Keratinocyte (primary cell): ENCODE measurements at regions not wholly inside any gene's neighbourhood (a gene's known extent, or its start where the extent isn't known, plus 50 kb on each side); places are given as distances from the start of the nearest gene placed in this dataset.
"Not testable (repeated sequence)": the region's sequence is repeated elsewhere in the genome, so short reads cannot be mapped to it uniquely, and the experiment has no call there.

Source experiments
- DNase-seq: peaks from one replicate; pipeline ENCODE4 v3.0.0-alpha.2; 2011; ENCODE audit warnings: low read depth, missing footprints, low spot score
- FAIRE-seq: peaks from 2 replicates; lab custom pipeline; 2011; peaks lifted over from hg19 to GRCh38; lab: Jason Lieb, UNC
- H2AFZ ChIP-seq: 2 replicates; pipeline ENCODE4 v1.6.0; 2012; ENCODE audit warnings: low read length, control low read depth, inconsistent platforms; ENCODE audit not compliant: control insufficient read depth
- H3K27ac ChIP-seq: 2 replicates; pipeline ENCODE4 v1.5.1; 2011; ENCODE audit warnings: low read length; ENCODE audit not compliant: control insufficient read depth, insufficient read depth
- H3K27me3 ChIP-seq: 3 replicates; pipeline ENCODE4 v1.6.0; 2011; ENCODE audit warnings: low read length; ENCODE audit not compliant: control insufficient read depth, insufficient read depth; ENCODE audit errors: extremely low read depth
- H3K36me3 ChIP-seq, 2 experiments: 2 replicates in 1 of 2; 3 replicates in 1 of 2; pipeline ENCODE4 v1.5.1; 2011; ENCODE audit warnings: low read length in 2 of 2, mild to moderate bottlenecking in 1 of 2; ENCODE audit not compliant: control insufficient read depth in 2 of 2, insufficient read depth in 2 of 2; ENCODE audit errors: extremely low read depth in 1 of 2
- H3K4me1 ChIP-seq: 3 replicates; pipeline ENCODE4 v1.5.1; 2011; ENCODE audit warnings: low read length; ENCODE audit not compliant: control insufficient read depth, insufficient read depth; ENCODE audit errors: extremely low read depth
- H3K4me2 ChIP-seq: 3 replicates; pipeline ENCODE4 v1.6.0; 2011; ENCODE audit warnings: low read depth, low read length; ENCODE audit not compliant: control insufficient read depth, insufficient read depth; ENCODE audit errors: extremely low read depth
- H3K4me3 ChIP-seq, 3 experiments: fragments of 200-600 bp in 1 of 3; sonication (generic) in 1 of 3; 2 replicates in 2 of 3; 3 replicates in 1 of 3; pipeline ENCODE4 v1.5.1; 2011 to 2016; ENCODE audit warnings: low read length in 3 of 3, mild to moderate bottlenecking in 3 of 3, control low read depth in 2 of 3, inconsistent platforms in 1 of 3, low read depth in 1 of 3, mixed read lengths in 1 of 3, mixed run types in 1 of 3, moderate library complexity in 1 of 3; ENCODE audit not compliant: control insufficient read depth in 2 of 3, insufficient read depth in 2 of 3; ENCODE audit errors: extremely low read depth in 1 of 3
- H3K79me2 ChIP-seq: 2 replicates; pipeline ENCODE4 v1.6.0; 2012; ENCODE audit warnings: low read length; ENCODE audit not compliant: control insufficient read depth, insufficient read depth
- H3K9ac ChIP-seq: 3 replicates; pipeline ENCODE4 v1.6.0; 2011; ENCODE audit warnings: low read length; ENCODE audit not compliant: control insufficient read depth, insufficient read depth; ENCODE audit errors: extremely low read depth
- H3K9me1 ChIP-seq: 3 replicates; pipeline ENCODE4 v1.6.0; 2011; ENCODE audit warnings: low read length; ENCODE audit not compliant: control insufficient read depth, insufficient read depth; ENCODE audit errors: extremely low read depth
- H3K9me3 ChIP-seq: 2 replicates; pipeline ENCODE4 v1.5.1; 2012; ENCODE audit warnings: low read depth, low read length; ENCODE audit not compliant: control insufficient read depth
- H4K20me1 ChIP-seq: 3 replicates; pipeline ENCODE4 v1.6.0; 2011; ENCODE audit warnings: low read length; ENCODE audit not compliant: control insufficient read depth, insufficient read depth; ENCODE audit errors: extremely low read depth
- CTCF ChIP-seq, 3 experiments: IDR thresholded peaks in 1 of 3; conservative IDR thresholded peaks in 1 of 3; optimal IDR thresholded peaks in 1 of 3; 2 replicates in 2 of 3; 3 replicates in 1 of 3; pipeline versions ENCODE3 to v1.5.1; 2011; ENCODE audit warnings: low read length in 3 of 3, mild to moderate bottlenecking in 3 of 3, moderate library complexity in 2 of 3, control low read depth in 1 of 3, inconsistent platforms in 1 of 3; ENCODE audit not compliant: insufficient read depth in 2 of 3; ENCODE audit errors: extremely low read depth in 1 of 3
- EZH2 ChIP-seq: IDR thresholded peaks from one replicate; pipeline ENCODE4 v1.6.1; 2012; ENCODE audit warnings: inconsistent platforms, mild to moderate bottlenecking, low read length, moderate library complexity
- dilution Hi-C: fragments of 300-500 bp; cut with MboI; formaldehyde crosslinking; loops from one replicate; pipeline ENCODE4 v1.7.0; 2020; ENCODE audit warnings: low sequenced_read_pairs; ENCODE audit not compliant: extremely low pct_ligation_motif_present

DNA sequence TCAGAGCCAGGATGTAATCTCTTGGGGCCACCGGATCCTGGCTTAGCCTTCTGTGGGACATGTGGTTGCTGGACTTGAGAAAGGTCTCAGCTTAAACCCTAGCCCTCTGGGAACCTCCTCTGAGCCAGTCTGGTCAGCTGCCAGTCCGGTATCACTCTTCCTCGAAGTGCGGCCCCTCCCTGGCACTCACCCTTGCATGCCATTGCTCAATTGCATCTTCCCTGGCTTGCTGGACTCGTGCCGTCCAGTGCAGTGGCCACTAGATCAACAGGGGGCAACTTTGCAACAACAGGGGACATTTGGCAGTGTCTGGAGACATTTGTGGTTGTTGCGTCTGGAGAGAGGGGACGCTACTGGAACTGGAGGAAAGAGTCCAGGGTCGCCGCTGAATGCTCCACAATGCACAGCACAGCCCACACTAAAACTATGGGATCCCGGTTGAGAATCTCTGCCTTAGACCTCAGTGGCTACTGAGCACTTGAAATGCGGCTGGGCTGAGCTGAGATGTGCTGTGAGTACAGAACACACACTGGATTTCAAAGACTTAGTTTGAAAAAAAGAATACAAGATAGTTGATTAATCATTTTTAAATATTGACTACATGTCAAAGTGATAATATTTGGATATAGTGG lies 152.1 kb downstream of the TFAP2C start:
- FAIRE-seq (no peak), DNase-seq (no peak)
- no peaks in the 10 kb centered on the region for H3K79me2 ChIP-seq
- H3K36me3 ChIP-seq: no peaks in the 10 kb centered on the region
- no peak overlapping the region for H2AFZ ChIP-seq
- no peak overlapping the region for H3K4me2 ChIP-seq
- no peaks in the 10 kb centered on the region for H3K27me3 ChIP-seq
- no peak overlapping the region for H3K9ac ChIP-seq
- H3K4me1 ChIP-seq: peaks cover 18% of the 10 kb centered on the region
- no peaks in the 10 kb centered on the region for H4K20me1 ChIP-seq
- H3K27ac ChIP-seq: no peak overlapping the region
- H3K9me1 ChIP-seq: no peaks in the 10 kb centered on the region
- H3K4me3 ChIP-seq: no peak overlapping the region
- dilution Hi-C loops: no loop called here
- no peak for TF ChIP-seq EZH2
- TF ChIP-seq CTCF (optimal IDR thresholded peaks at IDR 0.05 in 1 of 3, IDR thresholded peaks at IDR 0.05 in 1 of 3, conservative IDR thresholded peaks at IDR 0.05 in 1 of 3; ENCODE audit: extremely low read depth in 1 of 3, insufficient read depth in 2 of 3, low read length in 3 of 3): no peak
- no peaks in the 10 kb centered on the region for H3K9me3 ChIP-seq

DNA sequence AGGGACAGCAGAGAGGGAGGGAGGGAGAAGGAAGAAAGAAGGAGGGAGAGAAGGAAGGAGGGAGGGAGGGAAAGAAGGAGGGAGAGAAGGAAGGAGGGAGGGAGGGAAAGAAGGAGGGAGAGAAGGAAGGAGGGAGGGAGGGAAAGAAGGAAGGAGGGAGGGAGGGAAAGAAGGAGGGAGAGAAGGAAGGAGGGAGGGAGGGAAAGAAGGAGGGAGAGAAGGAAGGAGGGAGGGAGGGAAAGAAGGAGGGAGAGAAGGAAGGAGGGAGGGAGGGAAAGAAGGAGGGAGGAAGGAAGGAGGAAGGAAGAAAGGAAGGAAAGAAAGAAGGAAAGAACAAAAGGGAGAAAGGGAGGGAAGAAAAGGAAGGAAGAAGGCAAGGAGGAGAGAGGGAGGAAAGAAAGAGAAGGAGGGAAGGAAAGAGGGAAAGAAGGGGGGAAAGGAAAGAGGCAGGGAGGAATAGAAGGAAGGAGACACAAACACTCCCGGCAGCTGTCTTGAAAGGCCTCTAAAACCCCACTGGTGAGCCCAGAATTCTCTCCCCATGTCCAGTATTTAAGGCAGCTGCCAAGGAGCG lies 153.0 kb downstream of the TFAP2C start:
- dilution Hi-C loops: not testable (repeated sequence)

GRCh38 chr20:56782814-56783213 lies 153.7 kb downstream of the TFAP2C start:
- H3K79me2 ChIP-seq, H3K9me3 ChIP-seq, dilution Hi-C loops, DNase-seq, H2AFZ ChIP-seq, H3K9ac ChIP-seq, H3K4me2 ChIP-seq, H3K9me1 ChIP-seq, H3K27me3 ChIP-seq, H3K27ac ChIP-seq, H3K4me3 ChIP-seq, FAIRE-seq, H3K36me3 ChIP-seq, H4K20me1 ChIP-seq: not testable (repeated sequence)
- H3K4me1 ChIP-seq: peaks cover 20% of the 10 kb centered on the region

More for the DNA sequence above, 153.0 kb downstream of the TFAP2C start:
- not testable (repeated sequence) for H3K9me1 ChIP-seq, H3K4me3 ChIP-seq, FAIRE-seq, H3K9me3 ChIP-seq, H3K9ac ChIP-seq, H3K27me3 ChIP-seq, DNase-seq, H3K4me2 ChIP-seq, H3K79me2 ChIP-seq, H3K36me3 ChIP-seq, H4K20me1 ChIP-seq, H2AFZ ChIP-seq, H3K27ac ChIP-seq
- peaks cover 18% of the 10 kb centered on the region for H3K4me1 ChIP-seq
